ENCODE measurements at regions not wholly inside any gene's neighbourhood (a gene's known extent, or its start where the extent isn't known, plus 50 kb on each side); places are given as distances from the start of the nearest gene placed in this dataset.
"Not testable (repeated sequence)": the region's sequence is repeated elsewhere in the genome, so short reads cannot be mapped to it uniquely, and the experiment has no call there.

DNA sequence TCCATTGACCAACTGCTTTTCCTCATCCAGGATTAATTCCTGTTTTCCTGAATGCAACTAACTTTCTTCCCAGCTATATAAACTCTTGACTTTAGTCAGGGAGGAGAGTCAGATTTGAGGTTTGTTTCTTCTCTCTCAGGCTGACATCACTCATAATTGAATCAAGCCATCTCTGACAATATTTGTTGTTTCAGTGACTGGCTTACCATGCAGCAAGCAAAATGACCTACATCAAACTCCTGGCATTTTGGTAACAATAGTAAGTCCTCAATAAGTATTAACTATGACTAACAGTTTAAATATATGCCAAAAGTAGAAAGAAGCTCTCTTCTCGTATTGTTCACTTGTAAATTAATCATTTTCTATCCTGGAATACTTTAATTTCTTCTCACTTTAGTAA lies 625.7 kb upstream of the KCND2 start (continued):
- TF ChIP-seq, protein P1, sequence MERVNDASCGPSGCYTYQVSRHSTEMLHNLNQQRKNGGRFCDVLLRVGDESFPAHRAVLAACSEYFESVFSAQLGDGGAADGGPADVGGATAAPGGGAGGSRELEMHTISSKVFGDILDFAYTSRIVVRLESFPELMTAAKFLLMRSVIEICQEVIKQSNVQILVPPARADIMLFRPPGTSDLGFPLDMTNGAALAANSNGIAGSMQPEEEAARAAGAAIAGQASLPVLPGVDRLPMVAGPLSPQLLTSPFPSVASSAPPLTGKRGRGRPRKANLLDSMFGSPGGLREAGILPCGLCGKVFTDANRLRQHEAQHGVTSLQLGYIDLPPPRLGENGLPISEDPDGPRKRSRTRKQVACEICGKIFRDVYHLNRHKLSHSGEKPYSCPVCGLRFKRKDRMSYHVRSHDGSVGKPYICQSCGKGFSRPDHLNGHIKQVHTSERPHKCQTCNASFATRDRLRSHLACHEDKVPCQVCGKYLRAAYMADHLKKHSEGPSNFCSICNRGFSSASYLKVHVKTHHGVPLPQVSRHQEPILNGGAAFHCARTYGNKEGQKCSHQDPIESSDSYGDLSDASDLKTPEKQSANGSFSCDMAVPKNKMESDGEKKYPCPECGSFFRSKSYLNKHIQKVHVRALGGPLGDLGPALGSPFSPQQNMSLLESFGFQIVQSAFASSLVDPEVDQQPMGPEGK (CRISPR knock-in tag; IDR thresholded peaks at IDR 0.05; ENCODE audit: borderline replicate concordance), result no peak
- TF ChIP-seq CREB5 (CRISPR knock-in tag; IDR thresholded peaks at IDR 0.05; ENCODE audit: low read depth) (no peak), OSR1 (CRISPR knock-in tag; IDR thresholded peaks at IDR 0.05) (no peak), ESRRG (CRISPR knock-in tag; IDR thresholded peaks at IDR 0.05) (no peak), ZFP3 (CRISPR knock-in tag; IDR thresholded peaks at IDR 0.05) (no peak), TCF4 (CRISPR knock-in tag; IDR thresholded peaks at IDR 0.05; ENCODE audit: borderline replicate concordance) (no peak), CSDC2 (CRISPR knock-in tag; IDR thresholded peaks at IDR 0.05) (no peak), SNAI2 (CRISPR knock-in tag; IDR thresholded peaks at IDR 0.05) (no peak)
- TF ChIP-seq, protein P2, sequence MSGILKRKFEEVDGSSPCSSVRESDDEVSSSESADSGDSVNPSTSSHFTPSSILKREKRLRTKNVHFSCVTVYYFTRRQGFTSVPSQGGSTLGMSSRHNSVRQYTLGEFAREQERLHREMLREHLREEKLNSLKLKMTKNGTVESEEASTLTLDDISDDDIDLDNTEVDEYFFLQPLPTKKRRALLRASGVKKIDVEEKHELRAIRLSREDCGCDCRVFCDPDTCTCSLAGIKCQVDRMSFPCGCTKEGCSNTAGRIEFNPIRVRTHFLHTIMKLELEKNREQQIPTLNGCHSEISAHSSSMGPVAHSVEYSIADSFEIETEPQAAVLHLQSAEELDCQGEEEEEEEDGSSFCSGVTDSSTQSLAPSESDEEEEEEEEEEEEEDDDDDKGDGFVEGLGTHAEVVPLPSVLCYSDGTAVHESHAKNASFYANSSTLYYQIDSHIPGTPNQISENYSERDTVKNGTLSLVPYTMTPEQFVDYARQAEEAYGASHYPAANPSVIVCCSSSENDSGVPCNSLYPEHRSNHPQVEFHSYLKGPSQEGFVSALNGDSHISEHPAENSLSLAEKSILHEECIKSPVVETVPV (CRISPR knock-in tag; IDR thresholded peaks at IDR 0.05), result no peak

- ATAC-seq, result not testable (repeated sequence)
Measured at GRCh38 chr7:119648752-119649151, 624.2 kb upstream of the KCND2 start.

DNA sequence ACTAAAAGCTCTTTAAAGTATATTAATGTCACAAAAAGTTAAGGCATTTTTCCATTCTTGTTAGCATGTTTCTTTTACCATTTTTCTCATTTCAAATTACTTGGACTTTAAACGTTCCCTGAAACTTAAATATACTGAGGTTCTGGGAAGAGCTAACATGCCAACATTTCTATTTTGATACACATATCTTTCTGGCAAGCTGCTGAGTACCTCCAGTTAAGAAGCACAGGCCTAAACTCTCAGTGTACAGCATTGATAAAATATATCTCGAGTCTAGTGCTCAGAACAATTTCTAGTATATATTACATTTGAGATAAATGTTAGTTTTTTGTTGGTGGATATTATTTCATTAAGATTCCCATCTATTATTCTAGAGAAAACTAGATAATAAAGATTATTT lies 612.9 kb upstream of the KCND2 start:
- ATAC-seq, result no peak
- no peak for TF ChIP-seq CSDC2 (CRISPR knock-in tag; IDR thresholded peaks at IDR 0.05)
- TF ChIP-seq ZNF8 (CRISPR knock-in tag; IDR thresholded peaks at IDR 0.05), result no peak
- no peak for TF ChIP-seq ZNF565 (CRISPR knock-in tag; conservative IDR thresholded peaks at IDR 0.05; ENCODE audit: low read depth)
- no peak for TF ChIP-seq TCF4 (CRISPR knock-in tag; IDR thresholded peaks at IDR 0.05; ENCODE audit: borderline replicate concordance)
- no peak for TF ChIP-seq SNAI2 (CRISPR knock-in tag; IDR thresholded peaks at IDR 0.05)
- TF ChIP-seq, protein P1 (CRISPR knock-in tag; IDR thresholded peaks at IDR 0.05; ENCODE audit: borderline replicate concordance), result no peak
- no peak for TF ChIP-seq TOX (CRISPR knock-in tag; IDR thresholded peaks at IDR 0.05; ENCODE audit: borderline replicate concordance)

DNA sequence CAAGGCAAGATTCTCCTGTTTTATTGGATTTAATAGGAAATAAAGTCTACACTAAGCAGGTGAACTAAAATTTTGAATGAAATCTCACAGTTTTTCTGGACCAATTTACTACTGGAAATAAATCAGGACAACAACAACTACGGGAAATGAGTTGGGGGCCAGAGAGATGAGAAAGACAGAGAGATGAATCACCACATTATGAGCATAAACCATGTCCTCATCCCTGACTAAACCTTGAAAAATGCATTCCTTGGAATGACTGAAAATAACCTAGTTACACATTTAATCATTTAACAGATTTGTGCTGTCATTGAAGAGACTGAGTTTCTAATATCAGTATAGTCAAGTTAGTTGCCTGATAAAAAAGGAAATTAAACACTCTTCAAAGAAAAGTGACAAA lies 608.4 kb upstream of the KCND2 start:
- peak; percentile 95 for ATAC-seq
- TF ChIP-seq ZFP30 (CRISPR knock-in tag; IDR thresholded peaks at IDR 0.05) (no peak), ZC3H10 (CRISPR knock-in tag; IDR thresholded peaks at IDR 0.05) (peak; percentile 88; the same call in 1 of the 2 replicates), ISL1 (CRISPR knock-in tag; IDR thresholded peaks at IDR 0.05) (peak; percentile 42; the same call in 1 of the 2 replicates), RARB (CRISPR knock-in tag; IDR thresholded peaks at IDR 0.05) (no peak), PPARA (CRISPR knock-in tag; IDR thresholded peaks at IDR 0.05; ENCODE audit: borderline replicate concordance) (no peak), BACH2 (CRISPR knock-in tag; IDR thresholded peaks at IDR 0.05; ENCODE audit: borderline replicate concordance) (no peak), SNAI2 (CRISPR knock-in tag; IDR thresholded peaks at IDR 0.05) (no peak), ESRRG (CRISPR knock-in tag; IDR thresholded peaks at IDR 0.05) (no peak), GLIS3 (CRISPR knock-in tag; IDR thresholded peaks at IDR 0.05) (no peak)
- TF ChIP-seq, protein P1 (CRISPR knock-in tag; IDR thresholded peaks at IDR 0.05; ENCODE audit: borderline replicate concordance), result peak; percentile 70; the same call in 1 of the 2 replicates

Data from SK-N-SH treated with all-trans-retinoic acid at 6 μM for 48 hours (cell line).